ENCODE measurements at regions not wholly inside any gene's neighbourhood (a gene's known extent, or its start where the extent isn't known, plus 50 kb on each side); places are given as distances from the start of the nearest gene placed in this dataset.

DNA sequence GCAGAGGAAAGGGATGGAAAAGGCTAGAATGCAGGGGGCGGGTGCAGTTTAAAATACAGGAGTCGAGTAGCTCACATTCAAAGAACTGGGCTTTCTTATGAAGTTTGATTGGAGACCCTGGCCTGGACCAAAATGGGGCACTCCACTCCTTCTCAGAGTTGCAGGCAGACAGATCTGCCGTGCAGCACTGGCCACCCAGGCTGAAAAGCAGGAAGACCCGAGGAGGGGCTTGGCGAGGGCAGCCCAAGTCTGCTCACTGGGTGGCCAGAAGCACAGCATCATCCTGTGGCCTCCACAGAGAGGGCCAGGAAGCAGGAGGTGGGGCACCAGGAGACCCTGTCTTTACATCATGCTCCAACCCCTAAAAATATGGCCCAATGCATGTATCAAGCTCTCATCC, 109.1 kb upstream of the BCL2L14 start:
- no peak for TF ChIP-seq POLR2A (IDR thresholded peaks at IDR 0.05)
- TF ChIP-seq, protein P1, sequence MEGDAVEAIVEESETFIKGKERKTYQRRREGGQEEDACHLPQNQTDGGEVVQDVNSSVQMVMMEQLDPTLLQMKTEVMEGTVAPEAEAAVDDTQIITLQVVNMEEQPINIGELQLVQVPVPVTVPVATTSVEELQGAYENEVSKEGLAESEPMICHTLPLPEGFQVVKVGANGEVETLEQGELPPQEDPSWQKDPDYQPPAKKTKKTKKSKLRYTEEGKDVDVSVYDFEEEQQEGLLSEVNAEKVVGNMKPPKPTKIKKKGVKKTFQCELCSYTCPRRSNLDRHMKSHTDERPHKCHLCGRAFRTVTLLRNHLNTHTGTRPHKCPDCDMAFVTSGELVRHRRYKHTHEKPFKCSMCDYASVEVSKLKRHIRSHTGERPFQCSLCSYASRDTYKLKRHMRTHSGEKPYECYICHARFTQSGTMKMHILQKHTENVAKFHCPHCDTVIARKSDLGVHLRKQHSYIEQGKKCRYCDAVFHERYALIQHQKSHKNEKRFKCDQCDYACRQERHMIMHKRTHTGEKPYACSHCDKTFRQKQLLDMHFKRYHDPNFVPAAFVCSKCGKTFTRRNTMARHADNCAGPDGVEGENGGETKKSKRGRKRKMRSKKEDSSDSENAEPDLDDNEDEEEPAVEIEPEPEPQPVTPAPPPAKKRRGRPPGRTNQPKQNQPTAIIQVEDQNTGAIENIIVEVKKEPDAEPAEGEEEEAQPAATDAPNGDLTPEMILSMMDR (IDR thresholded peaks at IDR 0.05): no peak
- TF ChIP-seq EP300 (IDR thresholded peaks at IDR 0.05): no peak
- TF ChIP-seq POLR2AphosphoS5 (IDR thresholded peaks at IDR 0.05): no peak

Measured in stomach (tissue), 4 donors.